Neural crest cell (in vitro differentiated cells): ENCODE measurements at regions not wholly inside any gene's neighbourhood (a gene's known extent, or its start where the extent isn't known, plus 50 kb on each side); places are given as distances from the start of the nearest gene placed in this dataset.

Experiments
- DNase-seq: peaks from one replicate; pipeline ENCODE4 v3.0.0; 2021; ENCODE audit warnings: low read depth, mixed read lengths, low spot score
- H3K27ac Mint-ChIP-seq: one replicate; pipeline ENCODE4 v1.8.0; 2021; ENCODE audit warnings: mild to moderate bottlenecking, mixed read lengths; ENCODE audit not compliant: unreplicated experiment
- H3K27me3 Mint-ChIP-seq: 2 replicates; pipeline ENCODE4 v1.8.0; 2021; ENCODE audit warnings: low read depth, mild to moderate bottlenecking, mixed read lengths
- H3K36me3 Mint-ChIP-seq: 2 replicates; pipeline ENCODE4 v1.8.0; 2021; ENCODE audit warnings: low read depth, mild to moderate bottlenecking, mixed read lengths
- H3K4me1 Mint-ChIP-seq: 2 replicates; pipeline ENCODE4 v1.8.0; 2021; ENCODE audit warnings: mixed read lengths
- H3K4me3 Mint-ChIP-seq: one replicate; pipeline ENCODE4 v1.8.0; 2021; ENCODE audit warnings: mild to moderate bottlenecking, mixed read lengths
- H3K9me3 Mint-ChIP-seq: 2 replicates; pipeline ENCODE4 v1.8.0; 2021; ENCODE audit warnings: mixed read lengths
- TF ChIP-seq, protein P1 (sequence below): fragments of 200-600 bp; sonication (generic); conservative IDR thresholded peaks from 2 replicates; pipeline ENCODE4 v1.5.0; 2021; ENCODE audit warnings: antibody characterized with exemption, mild to moderate bottlenecking

DNA sequence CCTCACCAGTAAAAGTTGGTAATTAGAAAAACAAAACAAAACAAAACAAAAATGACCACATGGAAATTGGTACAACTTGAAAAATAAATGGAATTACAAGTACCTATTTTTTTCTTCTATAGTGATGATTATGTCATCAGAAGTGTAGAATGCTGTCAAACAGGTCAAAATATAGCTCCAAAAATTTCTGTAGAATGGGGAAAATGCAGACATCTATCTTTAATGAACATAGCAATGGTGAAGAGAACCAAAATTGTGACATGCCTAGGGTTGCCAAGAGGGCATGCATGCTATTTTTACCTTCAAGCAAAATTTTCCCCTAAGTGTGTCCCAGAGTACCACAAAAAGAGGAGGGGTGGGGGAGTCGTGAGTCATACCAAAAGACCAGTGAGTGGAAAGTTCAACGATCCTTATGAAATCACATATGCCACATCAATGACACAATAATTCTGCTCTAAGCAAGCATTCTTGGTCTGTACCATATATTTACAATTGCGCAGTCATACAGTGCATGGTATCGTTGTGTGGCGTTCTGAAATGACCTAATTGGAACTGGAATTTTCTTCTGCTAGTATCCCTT is 1436.4 kb downstream of the SUCLG1 start:
- H3K36me3 Mint-ChIP-seq = no peaks in the 10 kb centered on the region
- no peaks in the 10 kb centered on the region for H3K27me3 Mint-ChIP-seq
- H3K27ac Mint-ChIP-seq = no peak overlapping the region
- no peak overlapping the region for H3K4me3 Mint-ChIP-seq
- no peaks in the 10 kb centered on the region for H3K9me3 Mint-ChIP-seq
- TF ChIP-seq, protein P1, sequence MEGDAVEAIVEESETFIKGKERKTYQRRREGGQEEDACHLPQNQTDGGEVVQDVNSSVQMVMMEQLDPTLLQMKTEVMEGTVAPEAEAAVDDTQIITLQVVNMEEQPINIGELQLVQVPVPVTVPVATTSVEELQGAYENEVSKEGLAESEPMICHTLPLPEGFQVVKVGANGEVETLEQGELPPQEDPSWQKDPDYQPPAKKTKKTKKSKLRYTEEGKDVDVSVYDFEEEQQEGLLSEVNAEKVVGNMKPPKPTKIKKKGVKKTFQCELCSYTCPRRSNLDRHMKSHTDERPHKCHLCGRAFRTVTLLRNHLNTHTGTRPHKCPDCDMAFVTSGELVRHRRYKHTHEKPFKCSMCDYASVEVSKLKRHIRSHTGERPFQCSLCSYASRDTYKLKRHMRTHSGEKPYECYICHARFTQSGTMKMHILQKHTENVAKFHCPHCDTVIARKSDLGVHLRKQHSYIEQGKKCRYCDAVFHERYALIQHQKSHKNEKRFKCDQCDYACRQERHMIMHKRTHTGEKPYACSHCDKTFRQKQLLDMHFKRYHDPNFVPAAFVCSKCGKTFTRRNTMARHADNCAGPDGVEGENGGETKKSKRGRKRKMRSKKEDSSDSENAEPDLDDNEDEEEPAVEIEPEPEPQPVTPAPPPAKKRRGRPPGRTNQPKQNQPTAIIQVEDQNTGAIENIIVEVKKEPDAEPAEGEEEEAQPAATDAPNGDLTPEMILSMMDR = no peak
- no peak for DNase-seq
- no peaks in the 10 kb centered on the region for H3K4me1 Mint-ChIP-seq

DNA sequence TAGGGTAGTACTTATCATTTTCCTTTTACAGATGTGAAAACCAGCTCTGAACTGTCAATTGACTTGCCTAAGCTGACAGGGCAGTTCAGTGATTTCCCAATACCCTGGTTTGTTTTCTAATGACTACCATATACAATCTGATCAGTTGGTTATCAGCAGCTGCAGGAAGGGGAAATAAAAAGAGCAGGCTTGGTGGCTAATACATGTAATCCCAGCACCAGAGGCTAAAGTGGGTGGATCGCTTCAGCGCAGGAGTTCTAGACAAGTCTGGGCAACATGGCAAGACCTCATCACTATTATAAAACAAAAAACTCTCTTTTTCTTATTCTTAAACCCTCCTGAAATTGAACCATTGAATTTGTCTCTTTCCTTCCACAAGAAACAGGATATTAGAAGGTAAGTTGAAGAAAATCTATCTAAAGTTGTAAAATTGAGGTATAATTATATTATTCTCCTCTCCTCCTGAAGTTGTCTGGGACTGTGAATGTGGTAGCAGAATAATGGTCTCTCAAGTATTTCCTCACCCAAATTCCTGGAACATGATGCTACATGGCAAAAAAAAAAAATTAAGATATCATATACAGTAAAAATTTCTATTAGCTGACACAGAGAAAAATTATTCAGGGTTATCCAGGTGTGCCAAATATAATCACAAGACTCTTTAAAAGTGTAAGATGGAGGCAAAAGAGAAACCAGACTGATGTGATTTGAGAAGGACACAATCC is 1441.6 kb downstream of the SUCLG1 start:
- DNase-seq = no peak
- TF ChIP-seq, protein P1 = no peak
- Mint-ChIP-seq H3K9me3 (no peaks in the 10 kb centered on the region), H3K4me3 (no peak overlapping the region), H3K36me3 (no peaks in the 10 kb centered on the region), H3K27ac (no peak overlapping the region), H3K4me1 (no peaks in the 10 kb centered on the region), H3K27me3 (no peaks in the 10 kb centered on the region)

DNA sequence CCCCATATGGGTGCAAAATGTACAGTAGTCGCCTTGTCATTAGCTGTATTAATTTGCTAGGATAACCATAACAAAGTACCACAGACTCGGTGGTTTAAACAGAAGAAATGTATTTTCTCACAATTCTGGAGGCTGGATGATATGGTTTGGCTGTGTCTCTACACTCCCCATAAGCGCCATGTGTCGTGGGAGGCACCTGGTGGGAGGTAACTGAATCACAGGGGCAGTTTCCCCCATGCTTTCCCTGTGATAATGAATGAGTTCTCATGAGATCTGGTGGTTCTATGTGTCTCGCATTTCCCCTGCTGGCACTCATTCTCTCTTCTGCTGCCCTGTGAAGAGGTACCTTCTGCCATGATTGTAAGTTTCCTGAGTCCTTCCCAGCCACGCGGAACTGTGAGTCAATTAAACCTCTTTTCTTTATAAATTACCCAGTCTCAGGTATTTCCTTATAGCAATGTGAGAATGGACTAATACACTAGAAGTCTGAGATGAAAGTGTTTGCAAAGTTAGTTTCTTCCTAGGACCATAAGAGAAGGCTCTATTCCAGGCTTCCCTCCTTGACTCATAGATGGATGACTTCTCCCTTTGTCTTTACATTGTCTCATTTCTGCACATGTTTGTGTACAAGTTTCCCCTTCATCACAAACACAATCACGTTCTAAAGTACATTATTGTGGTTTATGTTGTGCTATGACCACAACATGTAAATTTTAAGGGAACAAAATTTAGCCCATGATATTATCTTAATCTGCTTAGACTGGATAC is 1442.6 kb downstream of the SUCLG1 start:
- no peak for DNase-seq
- TF ChIP-seq, protein P1 = no peak
- H3K4me1 Mint-ChIP-seq = no peaks in the 10 kb centered on the region
- no peaks in the 10 kb centered on the region for H3K27me3 Mint-ChIP-seq
- H3K9me3 Mint-ChIP-seq = no peaks in the 10 kb centered on the region
- H3K27ac Mint-ChIP-seq = no peak overlapping the region
- no peaks in the 10 kb centered on the region for H3K36me3 Mint-ChIP-seq
- no peak overlapping the region for H3K4me3 Mint-ChIP-seq

DNA sequence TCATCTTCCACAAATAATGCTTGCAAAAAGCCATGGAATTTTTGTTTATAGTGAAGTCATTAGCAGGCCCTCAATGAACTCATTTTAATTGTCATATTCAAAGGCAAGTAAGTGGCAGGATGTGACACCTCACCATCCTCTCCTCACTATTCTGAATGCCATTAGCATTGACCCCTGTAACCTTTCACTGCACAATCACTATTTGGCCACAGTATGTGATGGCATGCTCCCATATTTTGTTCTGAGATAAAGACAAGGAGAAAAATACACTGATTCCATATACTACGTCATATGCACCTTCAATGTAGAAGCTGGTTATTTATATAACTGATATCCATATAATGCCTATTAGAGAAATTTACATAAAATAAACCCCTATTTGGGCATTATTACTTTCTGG is 1443.2 kb downstream of the SUCLG1 start:
- Mint-ChIP-seq H3K27me3 (no peaks in the 10 kb centered on the region), H3K27ac (no peak overlapping the region), H3K9me3 (peaks cover 3% of the 10 kb centered on the region), H3K4me1 (no peaks in the 10 kb centered on the region), H3K36me3 (no peaks in the 10 kb centered on the region), H3K4me3 (no peak overlapping the region)
- no peak for DNase-seq
- TF ChIP-seq, protein P1 = no peak

DNA sequence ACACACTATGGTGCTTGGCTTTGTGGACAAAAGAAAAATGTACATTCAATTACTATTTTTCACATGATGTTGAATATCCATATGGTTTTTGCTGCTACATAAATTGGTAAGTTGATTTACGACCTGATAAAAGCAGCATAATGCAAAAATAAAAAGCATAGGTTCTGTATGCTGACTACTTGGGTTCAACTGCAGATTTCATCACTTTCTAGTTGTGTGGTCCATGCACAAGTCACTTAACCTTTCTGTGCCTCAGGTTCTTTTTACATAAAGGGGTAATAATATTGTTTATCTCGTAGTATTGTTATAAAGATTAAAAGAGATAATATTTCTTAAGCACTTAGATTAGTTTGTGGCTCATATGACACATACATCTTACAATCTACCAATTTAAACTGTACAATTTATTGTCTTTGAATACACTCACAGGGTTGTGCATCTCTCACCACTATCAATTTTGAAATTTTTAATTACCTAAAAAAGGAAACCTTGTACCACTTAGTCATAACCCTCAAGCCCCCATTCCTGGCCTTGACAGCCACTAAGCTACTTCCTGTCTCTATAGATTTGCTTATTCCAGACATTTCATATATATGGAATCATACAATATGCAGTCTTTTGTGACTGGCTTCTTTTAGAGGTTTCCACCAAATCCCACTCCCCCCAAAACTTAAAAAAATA is 1443.9 kb downstream of the SUCLG1 start:
- no peak overlapping the region for H3K4me3 Mint-ChIP-seq
- peaks cover 3% of the 10 kb centered on the region for H3K9me3 Mint-ChIP-seq
- TF ChIP-seq, protein P1 = no peak
- no peaks in the 10 kb centered on the region for H3K4me1 Mint-ChIP-seq
- H3K27ac Mint-ChIP-seq = no peak overlapping the region
- H3K36me3 Mint-ChIP-seq = no peaks in the 10 kb centered on the region
- no peaks in the 10 kb centered on the region for H3K27me3 Mint-ChIP-seq
- DNase-seq = no peak
